Right kidney (tissue), 1 donor: ENCODE measurements at regions not wholly inside any gene's neighbourhood (a gene's known extent, or its start where the extent isn't known, plus 50 kb on each side); places are given as distances from the start of the nearest gene placed in this dataset.

Experiments
- DNase-seq: peaks from one replicate; pipeline ENCODE4 v3.0.0-alpha.2; 2016

DNA sequence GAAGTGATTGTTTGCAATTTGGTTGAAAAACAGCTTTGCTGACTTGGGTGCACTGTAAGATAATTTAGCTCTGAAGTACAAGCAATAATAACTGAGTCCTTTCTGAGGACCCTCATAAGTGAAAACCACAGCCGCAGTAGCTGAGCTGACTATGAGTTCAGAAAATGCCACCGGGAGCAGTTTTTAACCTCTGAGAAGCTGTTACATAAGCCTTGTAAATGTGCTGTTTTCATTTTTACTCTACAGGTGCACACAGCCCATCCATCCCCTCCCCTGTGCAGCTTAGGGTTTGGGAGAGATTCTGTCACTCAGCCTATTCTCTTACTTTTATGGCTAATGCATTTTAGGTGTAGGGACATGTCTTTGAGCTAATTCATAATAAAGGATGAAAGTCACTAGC is 255.5 kb upstream of the C11orf87 start:
- no peak for DNase-seq

DNA sequence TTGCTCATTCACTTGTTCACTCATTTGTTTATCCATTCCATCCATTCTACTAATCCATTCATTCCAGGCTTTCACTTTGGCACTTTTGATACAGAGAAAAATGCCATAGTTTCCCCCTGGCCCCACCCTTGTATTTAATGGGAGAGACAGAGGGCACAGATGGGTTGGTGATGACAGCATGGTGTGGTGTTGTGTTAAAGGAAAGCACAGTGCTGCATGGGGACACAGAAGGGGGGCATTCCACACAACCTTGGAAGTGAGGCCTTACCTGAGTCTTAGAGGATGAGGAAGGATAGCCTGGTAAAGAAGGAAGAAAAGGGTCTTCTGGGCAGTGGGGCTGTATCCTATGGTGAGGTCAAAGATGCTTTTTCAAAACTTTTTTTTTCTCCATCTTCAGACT is 248.5 kb upstream of the C11orf87 start:
- no peak for DNase-seq

DNA sequence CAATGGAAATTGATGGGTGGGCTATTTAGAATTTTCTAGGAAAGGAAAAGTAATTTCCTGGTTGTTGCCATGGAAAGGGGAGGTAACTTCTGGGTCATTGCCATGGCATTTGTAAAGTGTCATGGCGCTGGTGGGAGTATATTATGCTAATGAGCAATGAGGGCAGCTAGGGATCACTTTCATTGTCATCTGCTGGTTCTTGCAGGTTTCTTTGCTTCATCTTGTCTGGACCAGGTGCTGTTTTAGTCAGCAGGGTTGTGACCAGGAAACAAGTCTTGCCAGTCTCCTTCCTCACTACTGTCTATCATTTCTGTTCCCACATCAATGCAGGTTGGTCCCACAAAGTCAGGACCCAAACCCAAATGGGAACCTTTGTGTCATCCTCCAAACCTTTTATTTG is 237.6 kb upstream of the C11orf87 start:
- DNase-seq, result no peak

DNA sequence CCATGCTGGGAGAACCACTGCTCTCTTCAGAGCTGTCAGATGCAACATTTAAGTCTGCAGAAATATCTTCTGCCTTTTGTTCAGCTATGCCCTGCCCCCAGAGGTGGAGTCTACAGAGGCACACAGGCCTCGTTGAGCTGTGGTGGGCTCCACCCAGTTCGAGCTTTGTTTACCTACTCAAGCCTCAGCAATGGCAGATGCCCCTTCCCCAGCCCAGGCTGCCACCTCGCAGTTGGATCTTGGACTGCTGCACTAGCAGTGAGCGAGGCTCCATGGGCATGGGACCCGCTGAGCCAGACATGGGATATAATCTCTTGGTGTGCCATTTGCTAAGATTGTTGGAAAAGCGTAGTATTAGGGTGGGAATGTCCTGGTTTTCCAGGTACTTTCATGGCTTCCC is 229.1 kb upstream of the C11orf87 start:
- no peak for DNase-seq

DNA sequence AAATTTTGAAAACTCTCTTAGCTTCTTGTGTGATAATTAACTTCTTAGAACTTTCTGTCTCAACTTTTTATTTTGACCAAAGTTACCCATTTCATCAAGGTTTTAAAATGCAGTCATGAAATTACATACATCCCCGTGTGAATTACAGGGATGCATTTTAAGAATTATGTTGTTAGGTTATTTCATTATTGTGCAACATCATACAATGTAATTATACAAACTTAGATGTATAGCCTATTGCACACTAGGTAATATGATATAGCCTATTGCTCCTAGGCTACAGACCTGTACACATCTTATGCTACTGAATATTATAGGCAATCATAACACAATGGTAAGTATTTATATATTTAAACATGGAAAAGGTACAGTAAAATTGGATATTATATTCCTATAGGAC is 228.1 kb upstream of the C11orf87 start:
- DNase-seq, result no peak

DNA sequence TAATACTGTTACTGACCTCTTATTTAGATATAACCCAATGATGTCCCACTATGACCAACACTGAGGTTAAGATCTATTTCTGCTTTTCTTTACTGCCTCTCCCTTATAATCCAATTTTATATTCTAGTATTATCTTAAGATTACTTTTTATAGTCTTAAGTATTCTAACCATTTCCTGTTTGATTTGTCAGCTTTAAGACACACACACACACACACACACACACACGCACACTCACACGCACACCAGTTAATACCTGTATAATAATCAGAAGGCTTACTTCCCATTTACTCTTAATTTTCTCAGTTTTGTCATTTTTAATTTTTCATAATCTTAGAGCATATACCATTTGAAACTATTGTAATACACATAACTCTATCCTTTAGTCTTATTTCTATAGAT is 226.0 kb upstream of the C11orf87 start:
- no peak for DNase-seq

DNA sequence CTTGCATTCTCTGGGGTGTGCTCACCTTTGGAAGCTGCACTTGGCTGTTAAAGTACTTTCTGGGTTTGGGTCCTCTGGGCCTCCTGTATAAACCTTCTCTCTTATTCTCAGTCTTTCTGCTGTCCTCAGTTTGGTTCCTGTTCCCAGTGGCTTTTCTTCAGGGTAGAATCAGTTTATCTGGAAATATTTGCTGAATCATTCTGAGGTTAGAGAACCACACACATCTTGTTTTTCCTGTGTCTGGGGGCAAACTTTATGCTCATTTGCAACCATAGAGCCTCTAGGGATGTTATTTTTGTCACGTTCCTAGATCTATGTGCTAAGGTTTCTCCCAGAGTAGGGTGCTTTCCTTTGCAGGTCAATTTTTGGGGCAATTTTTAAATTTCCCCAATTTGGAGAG is 224.3 kb upstream of the C11orf87 start:
- no peak for DNase-seq

DNA sequence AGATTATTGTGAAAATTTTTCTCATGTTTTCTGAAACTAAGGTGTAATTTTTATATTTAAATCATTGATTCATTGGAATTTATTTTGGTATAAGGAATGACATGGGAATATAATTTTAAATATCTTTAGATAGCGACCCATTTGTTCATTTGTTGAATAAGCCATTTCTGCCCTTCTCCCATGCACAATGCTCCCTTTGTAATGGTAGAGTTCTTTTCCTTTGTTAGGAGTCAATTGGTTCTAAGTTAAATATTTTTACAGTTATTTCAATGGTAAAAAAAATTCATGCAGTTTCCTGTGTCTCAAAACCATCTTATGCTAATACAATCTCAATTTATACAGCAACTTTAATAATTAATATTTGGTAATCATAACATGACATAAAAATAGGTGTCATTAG is 218.8 kb upstream of the C11orf87 start:
- DNase-seq, result no peak

DNA sequence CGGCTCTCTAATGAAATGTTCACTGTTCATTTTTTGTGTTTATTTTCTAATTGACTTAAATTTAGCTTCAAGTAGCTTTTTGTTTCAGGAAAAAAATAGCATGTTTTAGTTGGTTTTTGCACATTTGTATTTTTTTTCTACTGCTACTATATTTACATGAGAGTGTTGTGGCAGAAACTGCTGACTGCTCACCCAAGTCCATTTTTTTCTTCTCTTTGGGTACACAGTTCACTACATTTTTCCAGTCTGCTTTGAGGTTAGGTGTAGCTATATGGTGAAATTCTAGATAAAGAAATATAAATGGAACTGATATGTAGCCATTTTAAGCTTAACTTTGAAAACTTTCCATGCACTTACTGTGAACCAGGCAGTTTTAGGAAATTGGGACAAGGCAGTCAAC is 216.7 kb upstream of the C11orf87 start:
- DNase-seq, result no peak

DNA sequence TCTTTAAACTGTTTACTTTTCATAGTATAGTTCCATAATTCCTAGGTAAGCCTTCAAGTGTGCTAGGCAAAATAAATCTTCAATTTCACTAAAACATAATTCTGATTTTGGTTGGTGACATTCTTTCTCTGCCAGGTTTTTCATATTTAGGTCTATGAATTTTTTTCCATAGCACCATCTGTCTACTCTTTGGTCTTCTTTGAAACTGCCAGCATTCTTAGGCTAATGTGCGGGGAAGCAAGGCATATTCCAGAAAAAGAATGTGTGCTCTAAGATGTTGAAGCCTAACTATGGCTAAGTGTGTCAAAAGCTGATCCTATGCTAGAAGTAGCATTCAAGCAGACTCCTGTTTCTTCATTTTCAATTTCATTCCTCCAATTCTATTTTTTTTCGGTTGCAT is 213.9 kb upstream of the C11orf87 start:
- no peak for DNase-seq

DNA sequence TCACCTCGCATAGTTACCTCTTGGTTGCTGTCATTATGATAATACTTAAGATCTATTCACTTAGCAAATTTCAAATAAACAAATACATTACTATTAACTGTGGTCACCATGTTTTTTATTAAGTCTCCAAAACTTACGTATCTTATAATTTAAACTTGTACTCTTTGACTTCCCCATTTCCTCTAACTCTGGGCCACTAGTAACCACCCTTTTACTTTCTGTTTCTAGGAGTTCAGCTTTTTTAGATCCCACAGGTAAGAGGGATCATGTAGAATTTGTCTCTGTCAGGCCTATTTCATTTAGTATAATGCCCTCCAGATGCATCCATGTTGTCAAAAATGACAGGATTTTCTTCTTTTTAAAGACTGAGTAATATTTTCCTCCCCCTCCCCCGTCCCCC is 212.4 kb upstream of the C11orf87 start:
- no peak for DNase-seq

DNA sequence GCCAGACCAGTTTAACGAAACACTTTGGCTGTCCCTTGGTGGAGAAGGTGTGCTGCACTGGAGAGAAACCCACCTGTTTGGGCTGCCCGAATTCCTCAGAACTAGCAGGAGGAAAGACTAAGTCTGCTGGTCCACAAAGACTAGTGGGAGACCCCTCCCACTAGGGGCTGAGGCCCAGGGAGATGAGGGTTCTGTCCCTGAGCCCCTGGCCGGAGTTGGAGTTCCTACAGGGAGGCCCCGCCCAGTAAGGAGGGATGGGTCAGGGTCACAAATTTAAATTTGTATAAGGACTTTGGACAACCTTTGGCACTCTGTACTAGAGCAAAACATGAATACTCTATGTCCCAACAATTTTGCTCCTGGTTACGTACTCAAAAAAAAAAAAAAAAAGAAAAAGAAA is 200.8 kb upstream of the C11orf87 start:
- DNase-seq, result no peak

DNA sequence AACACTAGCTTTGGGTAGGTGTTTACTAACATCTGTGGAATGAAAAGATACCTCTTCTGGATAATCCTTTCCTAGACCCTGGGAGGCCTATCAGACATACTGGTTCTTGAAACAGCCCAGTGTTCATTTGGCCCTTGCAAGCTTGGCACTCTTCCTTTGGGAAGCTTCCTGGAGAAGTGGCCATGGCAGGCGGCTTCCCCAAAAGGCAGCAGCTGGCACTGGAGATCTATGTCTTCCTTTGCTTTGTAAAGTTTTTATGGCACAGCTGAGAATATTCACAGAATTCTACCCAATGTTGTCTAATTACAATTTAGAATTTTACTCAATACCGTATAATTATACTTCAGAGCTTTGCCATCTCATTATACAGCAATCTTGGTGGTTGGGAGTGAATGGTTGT is 199.2 kb upstream of the C11orf87 start:
- no peak for DNase-seq

DNA sequence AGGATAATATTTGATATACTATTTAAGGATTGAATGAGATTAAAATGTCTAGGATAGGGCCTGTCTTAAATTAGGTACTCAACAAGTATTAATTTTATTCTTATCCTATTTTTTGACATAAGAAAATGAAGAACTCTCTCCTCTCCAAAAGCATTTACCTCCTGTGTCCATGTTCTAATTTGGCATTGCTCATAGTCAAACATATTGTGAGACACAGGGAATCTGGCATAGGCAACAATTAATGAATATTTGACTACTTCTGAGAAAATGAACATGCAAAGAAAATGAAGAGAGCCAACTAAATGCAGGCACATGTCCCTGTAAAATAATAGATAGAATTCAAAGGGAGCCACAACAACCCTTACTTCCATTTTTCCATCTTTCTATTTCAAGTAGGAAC is 198.5 kb upstream of the C11orf87 start:
- no peak for DNase-seq

DNA sequence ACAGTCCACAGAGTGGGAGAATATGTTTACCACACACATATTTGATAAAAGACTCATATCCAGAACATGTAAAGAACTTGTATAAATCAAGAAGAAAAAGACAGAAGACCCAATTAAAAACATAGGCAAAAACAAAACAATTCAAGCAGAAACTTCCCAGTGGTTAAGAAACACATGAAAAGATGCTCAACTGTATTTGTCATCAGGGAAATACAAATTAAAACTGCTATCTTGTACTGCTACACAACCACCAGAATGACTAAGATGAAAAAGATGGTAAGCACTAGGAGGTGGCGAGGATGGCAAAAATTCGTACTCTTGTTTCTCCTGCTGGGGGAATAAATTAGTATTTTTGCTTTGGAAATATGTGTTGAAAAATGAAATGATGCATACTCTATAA is 192.3 kb upstream of the C11orf87 start:
- no peak for DNase-seq

DNA sequence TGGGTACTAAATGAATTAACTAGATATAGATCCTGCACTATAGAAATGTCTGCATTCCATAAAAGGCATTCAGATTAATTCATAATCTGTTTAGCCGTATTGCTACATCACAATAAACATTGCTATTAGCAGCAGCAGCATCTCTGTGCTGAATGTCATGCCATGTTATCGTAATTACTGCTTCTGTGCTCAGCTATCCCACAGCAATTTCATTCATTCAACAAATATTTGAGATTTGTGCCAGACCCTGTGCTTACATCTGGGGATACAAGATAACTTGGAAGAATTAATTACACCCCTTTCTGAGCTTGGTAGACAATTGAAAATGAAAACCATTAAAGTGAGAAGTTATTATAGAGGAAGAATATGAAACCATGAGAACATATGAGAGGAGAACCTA is 185.8 kb upstream of the C11orf87 start:
- DNase-seq, result no peak

DNA sequence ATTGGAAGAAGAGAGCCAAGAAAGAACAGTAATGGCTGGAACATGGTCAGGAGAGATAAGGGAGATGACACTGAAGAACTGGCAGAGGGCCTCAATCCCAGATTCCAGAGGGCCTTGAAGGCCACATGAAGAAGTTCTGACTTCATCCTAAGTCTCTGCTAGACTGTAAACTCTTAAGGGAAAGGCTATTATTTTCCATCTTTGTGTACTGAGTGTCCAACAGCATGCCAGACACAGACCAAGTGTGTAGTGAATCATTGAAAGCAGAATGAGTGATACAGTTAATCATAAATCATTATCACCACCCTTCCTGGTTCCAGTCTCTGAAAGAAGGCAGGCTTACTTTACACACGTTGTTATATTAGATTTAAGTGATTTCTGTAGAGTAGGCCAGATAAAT is 185.3 kb upstream of the C11orf87 start:
- no peak for DNase-seq

DNA sequence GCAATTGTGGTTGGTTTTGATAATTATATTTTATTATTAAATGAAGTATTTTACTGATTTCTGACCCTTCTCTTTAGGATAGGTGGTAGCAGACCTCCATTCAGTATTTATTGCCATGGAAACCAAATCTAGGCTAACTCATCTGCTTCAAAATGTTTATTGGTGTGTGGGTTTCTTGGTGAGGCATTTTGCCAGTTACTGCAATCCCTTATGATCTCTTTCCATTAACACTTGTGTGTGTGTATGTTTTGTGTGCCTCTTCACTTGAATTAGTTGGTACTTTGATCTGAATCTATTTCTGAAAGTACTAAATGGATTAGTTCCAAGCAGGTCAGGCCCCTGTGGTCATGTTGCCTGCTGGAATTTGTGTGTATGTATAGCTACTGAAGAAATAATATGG is 184.4 kb upstream of the C11orf87 start:
- no peak for DNase-seq

DNA sequence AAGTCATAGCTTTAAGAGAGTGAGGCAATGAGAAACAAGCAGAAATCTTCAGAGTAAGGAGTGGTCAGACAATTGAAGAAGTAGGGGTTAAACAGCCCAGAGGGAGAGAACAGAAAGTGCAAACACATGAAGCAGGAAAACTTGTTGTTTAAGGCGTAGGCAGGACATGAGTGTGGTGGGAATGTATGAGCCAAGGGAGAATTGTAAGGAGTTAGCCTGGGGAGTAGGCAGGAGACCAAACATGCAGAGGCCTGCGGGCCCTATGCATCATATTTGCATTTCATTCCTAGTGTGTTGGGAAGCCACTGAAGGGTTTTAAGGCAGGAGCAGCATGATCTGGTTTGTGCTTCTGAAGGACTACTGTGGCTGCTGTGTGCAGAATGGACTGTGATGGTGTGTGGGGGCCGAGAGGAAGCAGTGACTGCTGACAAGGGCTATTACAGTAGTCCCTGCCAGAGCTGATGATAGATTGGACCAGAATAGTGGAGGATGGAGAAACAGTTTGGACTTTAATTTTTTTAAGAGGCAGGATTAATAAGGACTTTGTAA is 179.9 kb upstream of the C11orf87 start:
- DNase-seq, result no peak

DNA sequence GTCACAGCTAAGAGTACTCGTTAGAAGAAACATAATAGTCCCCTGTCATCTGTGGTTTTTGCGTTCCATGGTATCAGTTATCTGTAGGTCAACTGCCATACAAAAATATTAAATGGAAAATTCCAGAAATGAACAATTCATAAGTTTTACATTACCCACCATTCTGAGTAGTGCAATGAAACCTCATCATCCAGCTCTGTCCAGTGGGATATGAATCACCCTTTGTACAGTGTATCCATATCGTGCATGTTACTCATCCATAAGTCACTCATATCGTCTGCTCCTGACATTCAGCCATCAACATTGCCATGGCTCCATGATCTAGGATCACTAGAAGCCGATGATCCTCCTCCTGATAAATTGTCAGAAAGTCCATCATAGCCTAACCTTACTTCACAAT is 174.9 kb upstream of the C11orf87 start:
- no peak for DNase-seq

DNA sequence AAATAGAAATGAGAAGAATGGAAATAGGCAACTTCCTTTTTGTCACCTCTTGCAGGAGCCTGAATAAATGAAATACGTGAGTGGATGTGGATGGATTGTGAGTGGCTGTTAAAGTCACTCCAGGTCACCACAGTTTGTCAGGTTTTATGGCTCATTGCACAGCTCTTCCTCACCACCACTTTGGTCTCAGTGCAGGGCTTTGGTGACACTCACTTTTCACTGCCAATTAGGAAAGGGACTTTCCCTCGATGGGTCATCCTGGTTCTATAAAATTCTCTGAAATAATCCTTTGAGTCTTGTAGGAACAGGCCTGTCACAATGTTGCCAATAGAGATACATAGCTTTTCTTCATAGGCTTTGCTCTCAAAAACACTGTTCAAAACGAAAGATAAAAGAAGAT is 172.4 kb upstream of the C11orf87 start:
- DNase-seq, result no peak

DNA sequence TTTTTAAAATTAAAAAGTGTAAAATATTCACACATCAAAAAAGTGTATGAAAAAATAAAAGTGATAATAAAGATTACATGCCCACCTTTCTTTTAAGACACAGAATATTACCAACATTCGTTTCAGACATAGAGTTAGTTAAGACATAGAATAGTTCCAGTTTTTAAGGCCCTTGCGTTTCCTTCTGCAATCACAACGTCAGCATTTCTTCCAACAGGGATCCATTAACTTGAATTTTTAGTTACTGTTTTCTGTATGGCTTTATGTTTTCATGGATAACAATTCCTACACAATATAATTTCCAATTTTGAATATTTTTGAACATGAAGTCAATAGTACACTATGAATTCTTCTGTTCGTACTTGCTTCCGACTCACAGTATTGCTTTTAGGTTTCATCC is 170.8 kb upstream of the C11orf87 start:
- no peak for DNase-seq

DNA sequence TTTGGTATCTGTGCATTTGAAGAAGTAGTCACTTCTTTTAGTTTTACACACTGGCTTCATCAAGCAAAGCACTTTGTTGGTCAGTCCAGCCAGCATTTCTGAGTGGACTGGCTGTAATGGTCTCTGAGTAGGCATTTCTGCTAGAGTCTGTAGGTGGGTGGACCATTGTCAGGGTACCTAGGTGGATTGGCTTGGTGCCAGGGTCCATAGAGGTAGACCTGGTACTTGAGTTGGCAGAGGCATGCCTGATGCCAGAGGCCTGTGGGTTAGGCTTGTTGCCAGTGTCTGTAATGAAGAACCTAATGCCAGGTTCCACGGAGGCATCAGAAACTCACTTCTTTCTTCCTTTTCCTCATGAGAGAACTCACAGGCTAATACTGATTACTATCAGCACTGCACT is 157.9 kb upstream of the C11orf87 start:
- no peak for DNase-seq

DNA sequence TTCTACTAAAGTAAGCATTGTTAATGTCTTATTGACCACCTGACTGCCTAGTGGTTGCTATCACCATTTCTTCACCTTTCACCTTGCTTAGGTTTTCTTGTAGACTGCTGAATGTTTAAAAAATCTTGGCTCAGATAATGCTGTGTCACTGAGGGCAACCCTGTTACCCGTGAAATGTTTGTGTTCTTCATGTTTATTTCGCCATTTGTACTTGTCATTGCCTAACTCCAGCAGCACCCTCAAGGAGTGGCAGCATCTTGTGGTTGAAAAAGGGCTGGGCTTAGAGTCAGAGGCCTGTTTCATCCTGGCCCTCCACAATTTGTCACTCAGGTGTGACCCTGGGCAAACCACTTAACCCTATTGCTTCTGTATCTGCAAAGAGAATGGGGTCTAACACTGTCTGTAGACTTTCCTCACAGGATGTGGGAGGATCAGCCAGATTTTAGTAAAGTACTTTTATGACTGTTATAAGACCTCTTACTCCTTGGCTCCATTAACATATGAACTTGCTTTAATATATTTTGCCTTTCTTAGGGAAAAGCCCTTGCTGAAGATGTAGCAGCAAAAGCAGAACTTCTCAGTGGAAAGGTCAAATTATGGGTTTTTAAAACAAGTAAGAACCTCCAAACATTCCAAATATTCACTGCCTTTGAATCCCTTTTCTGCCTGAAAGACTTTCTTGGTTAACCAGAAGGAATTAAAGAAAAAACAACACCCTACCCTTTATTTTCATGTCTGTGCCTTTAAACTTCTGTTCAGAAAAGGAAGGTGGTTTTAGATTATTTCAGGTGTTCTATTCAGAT is 154.5 kb upstream of the C11orf87 start:
- no peak for DNase-seq

DNA sequence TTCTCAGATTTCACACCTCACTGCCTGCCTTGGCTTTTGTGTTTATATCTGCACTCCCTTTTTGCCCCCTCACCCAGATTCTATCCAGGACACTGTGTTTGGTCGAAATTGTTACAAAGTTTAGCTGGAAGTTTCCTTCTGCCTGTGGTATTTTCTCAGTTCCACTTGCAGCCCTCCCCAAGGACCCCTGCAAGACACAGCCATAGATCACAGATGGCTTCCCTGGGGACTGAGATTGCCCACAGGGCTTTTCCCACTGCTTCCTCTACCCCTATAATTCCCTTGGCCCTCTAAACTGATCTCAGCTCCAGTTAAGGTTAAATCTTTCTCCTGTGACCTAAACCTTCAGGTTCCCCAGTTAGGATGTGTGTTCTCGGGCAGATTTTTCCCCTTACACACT is 146.1 kb upstream of the C11orf87 start:
- peak; percentile 12 for DNase-seq
